Ureter (tissue), 1 donor: ENCODE measurements at regions not wholly inside any gene's neighbourhood (a gene's known extent, or its start where the extent isn't known, plus 50 kb on each side); places are given as distances from the start of the nearest gene placed in this dataset.
"Not testable (repeated sequence)": the region's sequence is repeated elsewhere in the genome, so short reads cannot be mapped to it uniquely, and the experiment has no call there.

Source experiments
- DNase-seq: peaks from one replicate; pipeline ENCODE4 v3.0.0-alpha.2; 2020; ENCODE audit warnings: low spot score
- donor health status: DM: yes; HTN: yes; CAD: no.

- DNase-seq: no peak
These were observed 123.7 kb upstream of the KIF26B start for GRCh38 chr1:245031041-245031440.

DNA sequence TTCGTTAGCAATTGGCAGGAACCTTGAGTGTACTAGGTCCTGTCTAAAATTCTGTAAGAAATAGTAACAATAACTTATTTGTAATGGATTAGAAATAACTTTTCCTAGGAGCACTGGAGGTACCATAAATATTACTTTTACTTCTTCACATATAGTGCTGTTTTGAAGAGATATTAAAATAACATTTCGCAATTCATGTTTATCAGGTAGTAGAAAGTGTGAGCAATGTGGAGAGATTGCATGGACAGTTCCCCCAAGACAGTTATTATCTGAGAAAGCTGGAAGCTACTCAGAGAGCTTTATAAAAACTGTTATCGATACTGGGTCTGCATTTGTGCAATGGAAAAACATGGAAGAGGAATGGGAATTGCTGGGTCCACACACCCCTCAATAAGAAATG lies 128.5 kb upstream of the KIF26B start:
- no peak for DNase-seq

DNA sequence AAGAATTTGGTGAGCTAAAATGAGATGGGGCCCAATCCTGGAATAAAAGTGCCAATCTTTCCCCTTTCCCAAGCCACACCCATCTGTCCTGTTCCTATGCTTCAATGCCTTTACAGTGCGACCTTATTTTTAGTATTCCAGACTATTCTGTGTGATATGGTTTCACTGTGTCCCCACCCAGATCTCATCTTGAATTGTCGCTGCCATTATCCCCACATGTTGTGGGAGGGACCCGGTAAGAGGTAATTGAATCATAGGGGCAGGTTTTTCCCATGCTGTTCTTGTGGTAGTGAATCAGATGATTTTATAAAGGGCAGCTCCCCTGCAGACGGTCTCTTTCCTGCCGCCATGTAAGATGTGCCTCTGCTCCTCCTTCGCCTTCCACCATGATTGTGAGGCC lies 129.3 kb upstream of the KIF26B start:
- no peak for DNase-seq

GRCh38 chr1:245023222-245023621 lies 131.6 kb upstream of the KIF26B start:
- DNase-seq: no peak

DNA sequence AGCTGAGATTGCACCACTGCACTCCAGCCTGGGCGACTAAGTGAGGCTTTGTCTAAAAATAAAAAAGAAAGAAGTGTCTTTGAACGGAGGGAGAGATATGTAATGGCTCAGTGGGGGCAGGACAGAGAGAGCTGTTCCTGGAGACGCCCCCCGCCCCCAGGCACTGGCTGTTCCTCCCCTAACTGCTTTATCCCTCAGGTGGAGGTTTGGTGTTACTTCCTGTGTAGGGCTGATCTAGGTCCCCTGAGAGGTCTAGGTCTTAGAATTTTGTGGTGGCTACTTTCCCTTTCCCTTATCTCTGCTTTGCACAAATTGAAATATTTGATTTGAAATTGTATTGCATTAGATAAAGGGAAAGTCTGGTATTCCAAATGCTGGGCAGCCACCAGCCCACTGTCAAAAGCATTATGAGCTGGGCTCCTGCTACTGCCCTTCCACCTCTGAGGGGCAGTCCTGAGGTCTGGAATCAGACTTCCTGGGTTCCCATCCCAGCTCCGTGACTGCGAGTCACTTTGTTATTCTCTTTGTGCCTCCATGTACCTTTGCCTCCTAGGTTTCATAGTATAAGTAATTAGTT lies 134.8 kb upstream of the KIF26B start:
- no peak for DNase-seq

DNA sequence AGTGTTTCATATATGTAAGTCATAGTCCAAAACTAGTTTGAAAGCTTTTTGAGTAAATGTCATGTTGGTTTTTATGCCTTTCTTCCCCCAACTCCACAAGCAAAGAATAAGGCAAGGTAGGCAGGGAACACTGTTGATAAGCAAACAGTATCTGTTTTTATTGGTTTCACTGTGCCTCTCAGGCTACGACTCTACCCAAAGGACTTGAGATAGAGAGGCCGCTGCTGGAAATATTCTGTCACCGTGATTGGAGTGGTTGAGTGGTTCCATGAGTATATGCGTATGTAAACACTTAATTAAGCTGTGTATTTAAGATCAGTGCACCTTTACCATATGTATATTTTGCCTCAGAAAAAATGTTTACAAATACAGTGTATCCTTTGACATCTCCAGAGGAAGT lies 138.1 kb upstream of the KIF26B start:
- DNase-seq: no peak

GRCh38 chr1:245015031-245015430 lies 139.8 kb upstream of the KIF26B start:
- no peak for DNase-seq

GRCh38 chr1:245014247-245015029 lies 140.3 kb upstream of the KIF26B start:
- no peak for DNase-seq

DNA sequence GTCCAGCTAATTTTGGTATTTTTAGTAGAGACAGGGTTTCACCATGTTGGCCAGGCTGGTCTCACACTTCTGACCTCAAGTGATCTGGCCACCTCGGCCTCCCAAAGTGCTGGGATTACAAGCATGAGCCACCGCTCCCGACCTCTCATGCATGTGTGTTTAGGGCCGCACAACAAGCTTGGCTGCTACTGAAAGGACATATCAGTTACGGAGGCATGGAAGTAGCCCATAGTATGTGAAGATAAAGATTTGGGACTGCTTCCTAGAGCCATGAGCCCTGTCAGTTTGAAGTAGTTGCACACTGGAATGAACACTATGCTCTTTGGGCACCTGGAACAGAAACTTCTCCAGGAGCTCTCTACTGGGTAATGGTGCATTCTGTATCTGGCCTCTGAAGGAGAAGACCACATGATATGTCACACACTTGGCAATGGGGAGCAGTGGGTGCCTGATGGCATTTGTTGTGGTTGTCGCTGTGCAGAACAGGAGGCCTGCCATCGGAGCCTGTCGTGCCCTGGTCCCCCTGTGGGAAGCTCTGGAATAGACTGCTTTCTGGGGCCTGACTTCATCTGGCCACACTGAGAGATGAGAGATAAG lies 144.7 kb upstream of the KIF26B start:
- no peak for DNase-seq

DNA sequence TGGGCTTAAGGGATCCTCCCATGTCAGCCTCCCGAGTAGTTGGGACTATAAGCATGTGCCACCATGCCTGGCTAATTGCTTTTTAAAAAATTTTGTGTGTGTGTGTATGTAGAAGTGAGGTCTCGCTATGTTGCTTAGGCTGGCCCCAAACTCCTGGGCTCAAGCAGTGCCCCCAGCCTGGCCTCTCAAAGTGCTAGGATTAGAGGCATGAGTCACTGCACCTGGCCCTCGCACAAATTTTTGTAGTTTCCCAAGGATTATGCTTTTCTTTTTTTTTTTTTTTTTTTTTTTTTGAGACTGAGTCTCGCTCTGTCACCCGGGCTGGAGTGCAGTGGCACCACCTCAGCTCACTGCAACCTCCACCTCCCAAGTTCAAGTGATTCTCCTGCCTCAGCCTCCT lies 144.4 kb upstream of the HNRNPU start:
- DNase-seq: no peak

- DNase-seq: no peak
These were observed 143.5 kb upstream of the HNRNPU start for GRCh38 chr1:245007852-245008251.

- no peak for DNase-seq
These were observed 138.9 kb upstream of the HNRNPU start for GRCh38 chr1:245003246-245003645.

- no peak for DNase-seq
These were observed 136.9 kb upstream of the HNRNPU start for GRCh38 chr1:245001252-245001651.

DNA sequence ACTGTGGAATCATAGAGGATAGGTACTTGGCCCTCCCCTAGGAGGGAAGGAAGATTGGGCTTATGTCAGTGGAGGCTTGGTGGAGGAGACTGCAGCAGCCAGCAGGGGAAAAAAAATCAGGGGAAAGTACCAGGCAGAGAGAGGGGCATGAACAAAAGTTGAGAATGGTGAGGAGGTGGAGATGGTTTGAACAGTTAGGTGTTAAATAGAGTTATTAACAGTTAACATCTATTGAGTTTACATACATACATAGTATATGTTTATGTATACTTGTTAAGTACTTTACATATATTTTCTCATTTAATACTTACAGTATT lies 136.5 kb upstream of the HNRNPU start:
- DNase-seq: no peak

GRCh38 chr1:244999644-245000043 lies 135.3 kb upstream of the HNRNPU start:
- not testable (repeated sequence) for DNase-seq

GRCh38 chr1:244998717-244999346 lies 134.5 kb upstream of the HNRNPU start:
- no peak for DNase-seq

DNA sequence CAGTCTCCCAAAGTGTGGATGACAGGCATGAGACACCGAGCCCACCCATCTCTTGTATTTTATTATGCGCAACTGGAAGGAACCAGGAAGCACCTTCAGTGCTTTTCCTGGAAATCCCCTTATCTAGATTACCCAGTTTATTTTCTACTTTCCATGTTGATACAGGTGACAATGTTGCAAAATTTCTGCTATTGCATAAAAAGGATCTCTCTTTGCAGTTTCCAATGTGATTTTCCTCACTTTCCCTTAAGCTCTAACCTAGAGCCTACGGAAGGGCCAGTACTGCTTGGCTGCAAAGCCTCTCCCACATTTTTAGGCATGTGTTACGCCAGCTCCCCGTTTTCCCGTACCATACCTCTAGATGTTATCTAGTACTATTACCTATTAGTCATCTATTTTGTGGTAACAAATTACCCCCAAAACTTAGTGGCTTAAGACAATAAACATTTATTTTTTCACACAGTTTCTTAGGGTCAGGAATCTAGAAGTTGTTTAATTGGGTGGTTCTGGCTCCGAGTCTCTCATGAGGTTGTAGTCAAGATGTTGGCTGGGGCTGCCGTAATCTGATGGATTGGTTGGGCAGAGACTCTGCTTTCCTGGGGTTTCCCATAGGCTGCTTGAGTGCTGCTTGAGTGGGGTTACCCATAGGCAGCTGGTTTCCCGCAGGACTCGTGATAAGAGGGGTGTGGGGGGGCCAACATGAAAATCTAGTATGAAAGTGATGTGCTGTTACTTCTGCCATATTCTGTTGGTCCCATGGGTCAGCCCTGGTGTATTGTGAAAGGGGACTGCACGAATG lies 131.5 kb upstream of the HNRNPU start:
- DNase-seq: no peak

- no peak for DNase-seq
These were observed 128.5 kb upstream of the HNRNPU start for GRCh38 chr1:244992833-244993232.

- no peak for DNase-seq
These were observed 125.5 kb upstream of the HNRNPU start for GRCh38 chr1:244989813-244990212.

DNA sequence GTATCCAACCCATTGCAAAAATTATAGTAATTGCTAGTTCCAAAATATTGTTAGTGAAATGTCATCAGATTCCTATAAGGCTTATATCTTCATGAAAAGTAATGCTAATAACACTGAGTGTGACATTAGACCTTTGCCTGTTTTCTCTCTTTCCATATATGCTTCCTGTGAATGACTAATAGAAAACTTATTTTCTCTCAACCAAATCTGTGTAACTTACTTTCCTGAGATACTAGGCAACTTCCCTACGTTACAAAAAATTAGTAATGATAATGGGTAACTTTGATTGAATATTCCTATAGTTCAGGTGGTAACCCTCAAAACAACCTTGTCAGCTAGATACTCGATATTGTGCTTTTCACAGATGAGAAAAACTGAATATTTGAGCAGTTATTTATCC lies 124.2 kb upstream of the HNRNPU start:
- DNase-seq: no peak

- DNase-seq: no peak
These were observed 116.3 kb upstream of the HNRNPU start for GRCh38 chr1:244980605-244981004.

- DNase-seq: no peak
These were observed 110.2 kb upstream of the HNRNPU start for GRCh38 chr1:244974550-244974949.
